Karpas-422 (cell line): ENCODE measurements at regions not wholly inside any gene's neighbourhood (a gene's known extent, or its start where the extent isn't known, plus 50 kb on each side); places are given as distances from the start of the nearest gene placed in this dataset.

Experiments used
- DNase-seq: peaks from one replicate; pipeline ENCODE4 v3.0.0-alpha.2; 2015
- H2AFZ ChIP-seq: fragments of 200-600 bp; sonication (generic); 2 replicates; pipeline ENCODE4 v1.6.1; 2014; ENCODE audit warnings: antibody characterized with exemption, low read length, mixed read lengths
- H3K27ac ChIP-seq: fragments of 200-600 bp; sonication (generic); 2 replicates; pipeline ENCODE4 v1.5.1; 2014; ENCODE audit warnings: mild to moderate bottlenecking, low read length, moderate library complexity
- H3K27me3 ChIP-seq: fragments of 200-600 bp; sonication (generic); 2 replicates; pipeline ENCODE4 v1.6.1; 2014; ENCODE audit warnings: low read length, mixed read lengths
- H3K36me3 ChIP-seq: fragments of 200-600 bp; sonication (generic); 2 replicates; pipeline ENCODE4 v1.6.1; 2014; ENCODE audit warnings: low read length, mixed read lengths; ENCODE audit not compliant: insufficient read depth
- H3K4me1 ChIP-seq: fragments of 200-600 bp; sonication (generic); 2 replicates; pipeline ENCODE4 v1.6.1; 2014; ENCODE audit warnings: mild to moderate bottlenecking, low read length, mixed read lengths
- H3K4me2 ChIP-seq: fragments of 200-600 bp; sonication (generic); 2 replicates; pipeline ENCODE4 v1.6.1; 2014; ENCODE audit warnings: low read length, low read depth, mild to moderate bottlenecking; ENCODE audit not compliant: poor library complexity, severe bottlenecking
- H3K4me3 ChIP-seq: fragments of 200-600 bp; sonication (generic); 2 replicates; pipeline ENCODE4 v1.5.1; 2014; ENCODE audit warnings: mild to moderate bottlenecking, antibody characterized with exemption, low read length, mixed read lengths
- H3K79me2 ChIP-seq: fragments of 200-600 bp; sonication (generic); 2 replicates; pipeline ENCODE4 v1.6.1; 2014; ENCODE audit warnings: mild to moderate bottlenecking, low read length, mixed read lengths
- H3K9ac ChIP-seq: fragments of 200-600 bp; sonication (generic); 2 replicates; pipeline ENCODE4 v1.6.0; 2014; ENCODE audit warnings: low read length
- H3K9me2 ChIP-seq: fragments of 200-600 bp; sonication (generic), shearing (Covaris generic); replicated peaks from 2 replicates; pipeline ENCODE4 v1.6.0; 2014; ENCODE audit warnings: mild to moderate bottlenecking, low read length, moderate library complexity; ENCODE audit not compliant: insufficient read depth
- H3K9me3 ChIP-seq: fragments of 300-700, 200-600 bp; sonication (generic); 2 replicates; pipeline ENCODE4 v1.6.1; 2014; ENCODE audit warnings: low read length, mixed read lengths
- H4K20me1 ChIP-seq: fragments of 200-600 bp; sonication (generic); 2 replicates; pipeline ENCODE4 v1.6.1; 2014; ENCODE audit warnings: mild to moderate bottlenecking, antibody characterized with exemption, low read length, low read depth; ENCODE audit not compliant: insufficient read depth

GRCh38 chr11:29306527-29306926 lies 710.3 kb downstream of the KCNA4 start:
- Histone ChIP-seq H3K9me3 (no peaks in the 10 kb centered on the region), H3K27me3 (no peaks in the 10 kb centered on the region), H3K9me2 (no peaks in the 10 kb centered on the region), H4K20me1 (no peaks in the 10 kb centered on the region), H3K4me1 (no peaks in the 10 kb centered on the region), H3K4me2 (no peak overlapping the region), H2AFZ (no peak overlapping the region), H3K4me3 (no peak overlapping the region), H3K79me2 (no peaks in the 10 kb centered on the region), H3K36me3 (no peaks in the 10 kb centered on the region), H3K9ac (no peak overlapping the region), H3K27ac (no peak overlapping the region)
- DNase-seq = no peak

GRCh38 chr11:29305456-29306232 lies 711.2 kb downstream of the KCNA4 start:
- Histone ChIP-seq H2AFZ (no peak overlapping the region), H3K9ac (no peak overlapping the region), H3K9me2 (no peaks in the 10 kb centered on the region), H3K79me2 (no peaks in the 10 kb centered on the region), H4K20me1 (no peaks in the 10 kb centered on the region), H3K4me2 (no peak overlapping the region), H3K4me1 (no peaks in the 10 kb centered on the region), H3K36me3 (no peaks in the 10 kb centered on the region), H3K9me3 (no peaks in the 10 kb centered on the region), H3K4me3 (no peak overlapping the region), H3K27ac (no peak overlapping the region), H3K27me3 (no peaks in the 10 kb centered on the region)
- DNase-seq = no peak

GRCh38 chr11:29300420-29300819 lies 716.4 kb downstream of the KCNA4 start:
- H3K9ac ChIP-seq = no peak overlapping the region
- no peak overlapping the region for H3K4me3 ChIP-seq
- H3K4me2 ChIP-seq = no peak overlapping the region
- H3K27me3 ChIP-seq = no peaks in the 10 kb centered on the region
- H3K4me1 ChIP-seq = no peaks in the 10 kb centered on the region
- no peaks in the 10 kb centered on the region for H4K20me1 ChIP-seq
- no peak overlapping the region for H3K27ac ChIP-seq
- H3K9me2 ChIP-seq = no peaks in the 10 kb centered on the region
- no peak for DNase-seq
- H3K79me2 ChIP-seq = no peaks in the 10 kb centered on the region
- H3K9me3 ChIP-seq = no peaks in the 10 kb centered on the region
- no peak overlapping the region for H2AFZ ChIP-seq
- H3K36me3 ChIP-seq = no peaks in the 10 kb centered on the region

- H3K79me2 ChIP-seq = no peaks in the 10 kb centered on the region
- H3K9me2 ChIP-seq = no peaks in the 10 kb centered on the region
- H3K36me3 ChIP-seq = no peaks in the 10 kb centered on the region
- no peak for DNase-seq
- H3K4me1 ChIP-seq = no peaks in the 10 kb centered on the region
- no peak overlapping the region for H3K9ac ChIP-seq
- no peaks in the 10 kb centered on the region for H3K27me3 ChIP-seq
- no peak overlapping the region for H3K4me2 ChIP-seq
- H3K27ac ChIP-seq = no peak overlapping the region
- H3K4me3 ChIP-seq = no peak overlapping the region
- no peak overlapping the region for H2AFZ ChIP-seq
- no peaks in the 10 kb centered on the region for H4K20me1 ChIP-seq
- no peaks in the 10 kb centered on the region for H3K9me3 ChIP-seq
These were observed 720.1 kb downstream of the KCNA4 start for GRCh38 chr11:29296680-29297079.

GRCh38 chr11:29293825-29294224 lies 723.0 kb downstream of the KCNA4 start:
- no peak for DNase-seq
- Histone ChIP-seq H3K4me2 (no peak overlapping the region), H3K79me2 (no peaks in the 10 kb centered on the region), H3K9me2 (no peaks in the 10 kb centered on the region), H3K9me3 (no peaks in the 10 kb centered on the region), H3K4me1 (no peaks in the 10 kb centered on the region), H4K20me1 (no peaks in the 10 kb centered on the region), H3K36me3 (no peaks in the 10 kb centered on the region), H3K27ac (no peak overlapping the region), H2AFZ (no peak overlapping the region), H3K9ac (no peak overlapping the region), H3K27me3 (no peaks in the 10 kb centered on the region), H3K4me3 (no peak overlapping the region)

GRCh38 chr11:29282088-29282487 lies 734.7 kb downstream of the KCNA4 start:
- H3K4me2 ChIP-seq = no peak overlapping the region
- no peaks in the 10 kb centered on the region for H3K79me2 ChIP-seq

GRCh38 chr11:29281271-29281777 lies 735.5 kb downstream of the KCNA4 start:
- Histone ChIP-seq H3K4me2 (no peak overlapping the region), H2AFZ (no peak overlapping the region), H3K27me3 (no peaks in the 10 kb centered on the region), H4K20me1 (no peaks in the 10 kb centered on the region), H3K79me2 (no peaks in the 10 kb centered on the region), H3K4me3 (no peak overlapping the region), H3K4me1 (no peaks in the 10 kb centered on the region), H3K9ac (no peak overlapping the region), H3K9me3 (no peaks in the 10 kb centered on the region), H3K27ac (no peak overlapping the region), H3K9me2 (no peaks in the 10 kb centered on the region), H3K36me3 (no peaks in the 10 kb centered on the region)
- no peak for DNase-seq

More at GRCh38 chr11:29282088-29282487, 734.7 kb downstream of the KCNA4 start:
- H2AFZ ChIP-seq = no peak overlapping the region
- H4K20me1 ChIP-seq = no peaks in the 10 kb centered on the region
- H3K27me3 ChIP-seq = no peaks in the 10 kb centered on the region
- H3K9me3 ChIP-seq = no peaks in the 10 kb centered on the region
- no peaks in the 10 kb centered on the region for H3K36me3 ChIP-seq
- DNase-seq = no peak
- H3K4me3 ChIP-seq = no peak overlapping the region
- H3K9ac ChIP-seq = no peak overlapping the region
- H3K4me1 ChIP-seq = no peaks in the 10 kb centered on the region
- H3K9me2 ChIP-seq = no peaks in the 10 kb centered on the region
- H3K27ac ChIP-seq = no peak overlapping the region

GRCh38 chr11:29280452-29280851 lies 736.4 kb downstream of the KCNA4 start:
- Histone ChIP-seq H3K9me3 (no peaks in the 10 kb centered on the region), H3K9me2 (no peaks in the 10 kb centered on the region), H3K4me3 (no peak overlapping the region), H3K79me2 (no peaks in the 10 kb centered on the region), H3K36me3 (no peaks in the 10 kb centered on the region), H3K4me2 (no peak overlapping the region), H3K9ac (no peak overlapping the region), H3K4me1 (no peaks in the 10 kb centered on the region), H3K27me3 (no peaks in the 10 kb centered on the region), H4K20me1 (no peaks in the 10 kb centered on the region), H3K27ac (no peak overlapping the region), H2AFZ (no peak overlapping the region)
- DNase-seq = no peak
